H1 (cell line): ENCODE measurements at regions not wholly inside any gene's neighbourhood (a gene's known extent, or its start where the extent isn't known, plus 50 kb on each side); places are given as distances from the start of the nearest gene placed in this dataset.

Experiments used
- BRCA1 ChIP-seq: IDR thresholded peaks from 2 replicates; pipeline ENCODE4 v1.6.1; 2012; ENCODE audit warnings: low read depth, low read length, improper control_type of control experiment
- CBX5 ChIP-seq: fragments of 300-800, 300-1000 bp; sonication (generic); IDR thresholded peaks from 2 replicates; pipeline ENCODE4 v1.7.1; 2016; ENCODE audit warnings: antibody characterized with exemption, low read length, low read depth
- CEBPB ChIP-seq: IDR thresholded peaks from 2 replicates; pipeline ENCODE4 v1.6.1; 2012; ENCODE audit warnings: low read depth, low read length
- CHD2 ChIP-seq: IDR thresholded peaks from 2 replicates; pipeline ENCODE4 v1.6.1; 2012; ENCODE audit warnings: low read length, improper control_type of control experiment
- CTCF ChIP-seq, 3 experiments: IDR thresholded peaks; 1 replicate in 2 of 3; 2 replicates in 1 of 3; pipeline versions ENCODE4 v1.5.1 to v1.6.1; 2011; ENCODE audit warnings: low read length in 3 of 3, mild to moderate bottlenecking in 3 of 3, inconsistent platforms in 2 of 3, low read depth in 1 of 3, moderate library complexity in 1 of 3; ENCODE audit not compliant: insufficient read depth in 1 of 3; ENCODE audit errors: control extremely low read depth in 1 of 3
- EZH2 ChIP-seq: fragments of 200-600 bp; sonication (generic); IDR thresholded peaks from 2 replicates; pipeline ENCODE4 v1.7.1; 2012; ENCODE audit warnings: low read depth, mild to moderate bottlenecking, moderate library complexity, low read length, inconsistent platforms; ENCODE audit not compliant: severe bottlenecking
- POLR2AphosphoS5 ChIP-seq: IDR thresholded peaks from 2 replicates; pipeline ENCODE4 v1.6.1; 2011; ENCODE audit warnings: low read depth, low read length
- RXRA ChIP-seq: IDR thresholded peaks from 2 replicates; pipeline ENCODE4 v1.6.1; 2011; ENCODE audit warnings: low read depth, mild to moderate bottlenecking, low read length, moderate library complexity; ENCODE audit not compliant: insufficient read depth
- SRF ChIP-seq: IDR thresholded peaks from 2 replicates; pipeline ENCODE4 v1.6.1; 2011; ENCODE audit warnings: mild to moderate bottlenecking, low read depth, low read length, moderate library complexity
- ZNF274 ChIP-seq: IDR thresholded peaks from 2 replicates; pipeline ENCODE4 v1.7.0; 2012; ENCODE audit warnings: low read length, borderline replicate concordance; ENCODE audit errors: extremely low read depth

GRCh38 chr18:75492852-75493251 is 65.3 kb upstream of the SMIM21 start:
- TF ChIP-seq CHD2 (no peak), CTCF (IDR thresholded peaks at IDR 0.05; ENCODE audit: control extremely low read depth in 1 of 3, insufficient read depth in 1 of 3, low read depth in 1 of 3, low read length in 3 of 3) (no peak), ZNF274 (no peak), RXRA (no peak), POLR2AphosphoS5 (no peak), BRCA1 (no peak), CEBPB (no peak), CBX5 (no peak), EZH2 (no peak), SRF (no peak)
